Fibroblast of villous mesenchyme (primary cell): ENCODE measurements at regions not wholly inside any gene's neighbourhood (a gene's known extent, or its start where the extent isn't known, plus 50 kb on each side); places are given as distances from the start of the nearest gene placed in this dataset.
"Not testable (repeated sequence)": the region's sequence is repeated elsewhere in the genome, so short reads cannot be mapped to it uniquely, and the experiment has no call there.

Experiments
- DNase-seq: peaks from one replicate; pipeline ENCODE4 v3.0.0-alpha.2; 2010; ENCODE audit warnings: low read depth
- H3K4me3 ChIP-seq: 2 replicates; pipeline ENCODE4 v1.5.1; 2011; ENCODE audit warnings: low read depth, mild to moderate bottlenecking, low read length
- TF ChIP-seq, protein P1 (sequence below): IDR thresholded peaks from 2 replicates; pipeline ENCODE4 v1.5.1; 2012; ENCODE audit warnings: low read depth, mild to moderate bottlenecking, low read length; ENCODE audit not compliant: insufficient read depth

DNA sequence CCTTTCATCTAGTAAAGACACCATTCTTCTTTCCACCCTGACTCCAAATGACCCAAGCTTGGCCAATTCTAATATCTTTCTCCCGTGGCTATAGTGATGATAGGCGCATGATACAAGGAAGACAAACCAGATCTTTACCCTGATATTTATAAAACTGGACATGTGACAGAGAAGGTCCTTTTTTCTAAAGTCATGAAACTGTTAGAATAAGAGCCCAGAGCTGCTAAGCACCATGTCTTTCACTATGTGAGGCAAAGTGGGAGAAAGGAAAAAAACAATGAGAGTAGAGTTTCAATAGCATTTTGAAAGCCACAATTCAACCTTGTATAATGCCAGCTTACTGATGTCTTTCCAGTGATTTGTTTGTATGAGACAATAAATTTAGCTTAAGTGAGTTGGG, 212.4 kb downstream of the RASSF9 start:
- TF ChIP-seq, protein P1, sequence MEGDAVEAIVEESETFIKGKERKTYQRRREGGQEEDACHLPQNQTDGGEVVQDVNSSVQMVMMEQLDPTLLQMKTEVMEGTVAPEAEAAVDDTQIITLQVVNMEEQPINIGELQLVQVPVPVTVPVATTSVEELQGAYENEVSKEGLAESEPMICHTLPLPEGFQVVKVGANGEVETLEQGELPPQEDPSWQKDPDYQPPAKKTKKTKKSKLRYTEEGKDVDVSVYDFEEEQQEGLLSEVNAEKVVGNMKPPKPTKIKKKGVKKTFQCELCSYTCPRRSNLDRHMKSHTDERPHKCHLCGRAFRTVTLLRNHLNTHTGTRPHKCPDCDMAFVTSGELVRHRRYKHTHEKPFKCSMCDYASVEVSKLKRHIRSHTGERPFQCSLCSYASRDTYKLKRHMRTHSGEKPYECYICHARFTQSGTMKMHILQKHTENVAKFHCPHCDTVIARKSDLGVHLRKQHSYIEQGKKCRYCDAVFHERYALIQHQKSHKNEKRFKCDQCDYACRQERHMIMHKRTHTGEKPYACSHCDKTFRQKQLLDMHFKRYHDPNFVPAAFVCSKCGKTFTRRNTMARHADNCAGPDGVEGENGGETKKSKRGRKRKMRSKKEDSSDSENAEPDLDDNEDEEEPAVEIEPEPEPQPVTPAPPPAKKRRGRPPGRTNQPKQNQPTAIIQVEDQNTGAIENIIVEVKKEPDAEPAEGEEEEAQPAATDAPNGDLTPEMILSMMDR, result no peak
- no peak overlapping the region for H3K4me3 ChIP-seq
- no peak for DNase-seq

DNA sequence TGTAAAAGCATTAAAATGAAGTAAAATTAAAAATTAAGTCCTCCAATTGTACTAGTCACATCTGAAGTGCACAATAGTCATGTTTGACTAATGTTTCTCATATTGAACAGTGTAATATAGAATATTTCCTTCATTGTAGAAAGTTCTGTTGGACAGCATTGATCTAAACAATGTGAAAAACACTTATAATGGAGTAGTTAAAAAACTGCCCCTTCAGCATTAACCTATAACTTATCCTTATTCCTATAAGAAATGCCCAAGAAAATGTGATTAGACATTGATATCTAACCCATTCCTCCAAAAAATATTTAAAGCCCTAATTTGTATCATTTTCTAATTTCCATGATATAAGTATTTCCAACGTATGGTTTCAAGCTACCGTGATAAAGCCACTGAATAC, 210.7 kb downstream of the RASSF9 start:
- no peak for DNase-seq
- H3K4me3 ChIP-seq, result no peak overlapping the region
- TF ChIP-seq, protein P1, result no peak

DNA sequence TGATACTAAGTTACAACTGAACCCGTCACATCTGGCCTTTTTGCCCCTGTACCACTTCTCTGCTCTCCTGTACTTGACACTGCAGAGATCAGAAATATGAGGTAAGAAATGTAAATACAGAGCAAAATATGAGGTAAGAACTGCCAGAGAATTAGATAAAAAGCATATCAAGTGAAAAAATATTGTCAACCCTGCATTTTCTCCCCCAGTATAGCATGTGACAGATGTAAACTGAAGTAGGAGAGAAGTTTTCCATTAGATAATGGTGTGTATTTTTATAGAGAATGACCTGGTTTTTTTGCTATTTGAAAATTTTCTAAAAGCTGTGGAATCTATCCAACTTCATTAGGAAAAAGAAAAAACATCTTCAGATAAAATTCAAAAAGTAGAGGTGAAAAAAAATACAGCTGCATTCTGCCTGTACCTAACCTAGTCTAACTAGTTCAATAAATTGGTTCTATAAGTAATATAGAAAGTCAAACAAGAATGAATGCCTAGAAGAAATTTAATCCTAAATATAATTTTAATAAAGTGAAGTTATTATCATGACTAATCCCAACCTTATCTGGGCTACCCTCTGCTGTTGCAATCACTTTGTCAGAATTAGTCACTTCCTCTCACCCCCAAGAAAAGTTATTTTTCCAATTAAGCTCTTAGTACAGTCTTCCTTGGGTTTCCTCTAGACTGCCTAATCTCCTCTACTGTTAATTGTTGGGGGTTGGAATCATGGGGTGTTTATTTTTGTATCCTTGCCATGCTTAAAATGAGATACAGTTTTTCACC, 210.0 kb downstream of the RASSF9 start:
- peak; percentile 79 for DNase-seq
- TF ChIP-seq, protein P1, result no peak

DNA sequence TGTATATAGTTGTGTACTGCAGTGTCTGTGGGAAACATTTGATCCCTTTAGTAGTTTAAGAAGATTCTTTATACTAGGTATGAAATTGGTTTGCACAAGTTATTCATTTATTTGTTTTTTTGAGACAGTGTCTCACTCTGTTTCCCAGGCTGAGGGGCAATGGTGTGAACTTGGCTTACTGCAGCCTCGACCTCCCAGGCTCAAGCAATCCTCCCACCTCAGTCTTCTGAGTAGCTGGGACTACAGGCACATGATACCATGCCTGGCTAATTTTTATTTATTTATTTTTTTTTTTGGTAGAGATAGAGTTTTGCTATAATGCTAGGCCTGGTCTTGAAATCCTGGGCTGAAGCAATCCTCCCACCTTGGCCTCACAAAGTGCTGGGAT, 209.4 kb downstream of the RASSF9 start:
- H3K4me3 ChIP-seq, result no peak overlapping the region
- no peak for DNase-seq
- TF ChIP-seq, protein P1, result no peak

More for the DNA sequence above, 210.0 kb downstream of the RASSF9 start:
- no peak overlapping the region for H3K4me3 ChIP-seq

- DNase-seq, result peak; percentile 44
- H3K4me3 ChIP-seq, result no peak overlapping the region
- TF ChIP-seq, protein P1, result no peak
Observed at GRCh38 chr12:85627584-85627983, 208.6 kb downstream of the RASSF9 start.

DNA sequence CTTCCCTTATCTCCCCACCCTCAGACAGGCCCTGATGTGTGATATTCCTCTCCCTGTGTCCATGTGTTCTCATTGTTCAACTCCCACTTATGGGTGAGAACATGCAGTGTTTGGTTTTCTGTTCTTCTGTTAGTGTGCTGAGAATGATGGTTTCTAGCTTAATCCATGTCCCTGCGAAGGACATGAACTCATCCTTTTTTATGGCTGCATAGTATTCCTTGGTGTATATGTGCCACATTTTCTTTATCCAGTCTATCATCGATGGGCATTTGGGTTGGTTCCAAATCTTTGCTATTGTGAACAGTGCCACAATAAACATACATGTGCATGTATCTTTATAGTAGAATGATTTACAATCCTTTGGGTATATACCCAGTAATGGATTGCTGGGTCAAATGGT, 207.6 kb downstream of the RASSF9 start:
- H3K4me3 ChIP-seq, DNase-seq: not testable (repeated sequence)

GRCh38 chr12:85630851-85631250, 205.4 kb downstream of the RASSF9 start:
- DNase-seq, result no peak
- no peak overlapping the region for H3K4me3 ChIP-seq
- TF ChIP-seq, protein P1, result no peak
